SK-N-MC (cell line): ENCODE measurements at regions not wholly inside any gene's neighbourhood (a gene's known extent, or its start where the extent isn't known, plus 50 kb on each side); places are given as distances from the start of the nearest gene placed in this dataset.

Experiments used
- EZH2 ChIP-seq: fragments of 200-600 bp; sonication (generic); IDR thresholded peaks from one replicate; pipeline ENCODE4 v1.6.1; 2017; ENCODE audit warnings: antibody characterized with exemption
- POLR2AphosphoS5 ChIP-seq: IDR thresholded peaks from 2 replicates; pipeline ENCODE4 v1.6.1; 2012; ENCODE audit warnings: mild to moderate bottlenecking, low read depth, low read length, borderline replicate concordance

DNA sequence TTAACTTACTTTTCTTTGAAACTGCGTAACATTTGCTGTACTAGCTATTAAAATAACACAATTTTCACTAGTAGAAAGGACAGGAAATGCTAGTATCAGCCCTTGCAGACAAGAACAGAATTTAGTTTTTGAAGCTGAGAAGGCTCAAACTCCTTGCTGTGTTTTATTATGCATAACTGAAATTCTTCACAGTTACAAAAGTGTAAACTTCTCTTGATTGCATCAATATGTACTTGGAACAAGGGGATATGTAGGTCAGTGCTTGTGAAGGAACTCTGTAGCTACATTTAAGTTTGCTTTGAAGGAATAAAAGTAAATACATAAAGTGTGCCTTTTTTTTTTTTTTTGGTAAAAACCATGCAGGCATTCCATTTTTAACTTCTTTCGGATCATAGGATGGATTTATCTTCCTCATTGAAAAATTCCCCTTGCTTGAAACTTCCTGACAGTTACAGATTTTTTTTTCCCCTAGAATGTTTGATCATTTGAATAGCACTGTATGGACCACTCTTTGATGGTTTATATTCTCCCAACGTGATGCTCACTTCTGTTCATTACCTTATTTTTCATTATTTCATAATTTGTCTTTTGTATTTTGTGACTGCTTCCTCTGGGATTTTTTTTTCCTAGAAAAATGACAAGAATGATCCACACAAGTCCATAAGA is 94.9 kb upstream of the DAB2 start:
- TF ChIP-seq EZH2 (no peak), POLR2AphosphoS5 (no peak)
